ENCODE measurements at regions not wholly inside any gene's neighbourhood (a gene's known extent, or its start where the extent isn't known, plus 50 kb on each side); places are given as distances from the start of the nearest gene placed in this dataset.

DNA sequence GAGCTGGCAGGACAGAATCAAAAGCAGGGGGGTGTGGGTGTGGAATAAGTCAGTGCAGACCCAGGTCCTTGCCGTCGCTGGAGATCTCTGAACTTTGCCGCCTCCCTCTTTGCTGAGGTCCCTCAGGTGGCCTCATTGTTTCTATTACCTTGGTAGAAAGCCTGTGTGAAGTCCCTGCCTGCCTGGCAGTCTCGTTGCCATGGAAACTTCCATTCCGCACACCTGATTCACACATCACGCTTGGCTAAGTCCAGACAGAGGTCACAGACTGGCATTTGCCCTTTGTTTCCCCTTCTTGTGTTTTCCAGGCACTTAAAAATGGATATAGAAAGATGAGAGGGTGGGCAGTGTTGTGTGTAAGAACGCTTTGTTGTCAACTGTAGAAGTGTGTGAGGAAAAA is 260.6 kb downstream of the PRL start:
- TF ChIP-seq, protein P1, sequence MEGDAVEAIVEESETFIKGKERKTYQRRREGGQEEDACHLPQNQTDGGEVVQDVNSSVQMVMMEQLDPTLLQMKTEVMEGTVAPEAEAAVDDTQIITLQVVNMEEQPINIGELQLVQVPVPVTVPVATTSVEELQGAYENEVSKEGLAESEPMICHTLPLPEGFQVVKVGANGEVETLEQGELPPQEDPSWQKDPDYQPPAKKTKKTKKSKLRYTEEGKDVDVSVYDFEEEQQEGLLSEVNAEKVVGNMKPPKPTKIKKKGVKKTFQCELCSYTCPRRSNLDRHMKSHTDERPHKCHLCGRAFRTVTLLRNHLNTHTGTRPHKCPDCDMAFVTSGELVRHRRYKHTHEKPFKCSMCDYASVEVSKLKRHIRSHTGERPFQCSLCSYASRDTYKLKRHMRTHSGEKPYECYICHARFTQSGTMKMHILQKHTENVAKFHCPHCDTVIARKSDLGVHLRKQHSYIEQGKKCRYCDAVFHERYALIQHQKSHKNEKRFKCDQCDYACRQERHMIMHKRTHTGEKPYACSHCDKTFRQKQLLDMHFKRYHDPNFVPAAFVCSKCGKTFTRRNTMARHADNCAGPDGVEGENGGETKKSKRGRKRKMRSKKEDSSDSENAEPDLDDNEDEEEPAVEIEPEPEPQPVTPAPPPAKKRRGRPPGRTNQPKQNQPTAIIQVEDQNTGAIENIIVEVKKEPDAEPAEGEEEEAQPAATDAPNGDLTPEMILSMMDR (IDR thresholded peaks at IDR 0.05; ENCODE audit: insufficient read depth, low read depth, low read length): no peak
- TF ChIP-seq EZH2 (IDR thresholded peaks at IDR 0.05; ENCODE audit: insufficient read depth, low read length): no peak
